Suprapubic skin (tissue), 4 donors: ENCODE measurements at regions not wholly inside any gene's neighbourhood (a gene's known extent, or its start where the extent isn't known, plus 50 kb on each side); places are given as distances from the start of the nearest gene placed in this dataset.

Source experiments
- CTCF ChIP-seq, 2 donors: fragments of 200-600 bp in 1 of 2; fragments of 450-650 bp in 1 of 2; sonication (generic) in 1 of 2; IDR thresholded peaks; one replicate each; pipeline ENCODE4 v1.5.1; 2016 to 2019; ENCODE audit warnings: antibody characterized with exemption in 2 of 2, mild to moderate bottlenecking in 1 of 2, moderate library complexity in 1 of 2
- EP300 ChIP-seq: sonication (generic); formaldehyde crosslinking; IDR thresholded peaks from one replicate; pipeline ENCODE4 v1.6.1; 2017; ENCODE audit warnings: antibody characterized with exemption
- POLR2A ChIP-seq, 2 donors: fragments of 450-650 bp; IDR thresholded peaks; one replicate each; pipeline ENCODE4 v1.6.1; 2017; ENCODE audit warnings: antibody characterized with exemption in 2 of 2, mild to moderate bottlenecking in 2 of 2, moderate library complexity in 2 of 2
- POLR2AphosphoS5 ChIP-seq, 3 donors: sonication (generic); formaldehyde crosslinking; IDR thresholded peaks; one replicate each; pipeline ENCODE4 v1.6.1; 2017; ENCODE audit warnings: antibody characterized with exemption in 3 of 3

GRCh38 chr14:38618514-38618913, 362.6 kb upstream of the CLEC14A start:
- no peak for TF ChIP-seq EP300
- TF ChIP-seq CTCF (IDR thresholded peaks at IDR 0.05): no peak
- TF ChIP-seq POLR2A (IDR thresholded peaks at IDR 0.05): no peak
- TF ChIP-seq POLR2AphosphoS5 (IDR thresholded peaks at IDR 0.05): no peak
